ENCODE measurements at regions not wholly inside any gene's neighbourhood (a gene's known extent, or its start where the extent isn't known, plus 50 kb on each side); places are given as distances from the start of the nearest gene placed in this dataset.

GRCh38 chr6:78670156-78670555 lies 197.2 kb upstream of the IRAK1BP1 start:
- Histone ChIP-seq H4K20me1 (ENCODE audit: insufficient read depth, low read length) (no peaks in the 10 kb centered on the region), H4K5ac (ENCODE audit: low read depth, low read length) (no peak overlapping the region), H3K4ac (ENCODE audit: low read depth, low read length) (no peak overlapping the region), H4K91ac (ENCODE audit: insufficient read depth, low read depth, low read length) (no peak overlapping the region), H2AK9ac (replicated peaks; ENCODE audit: low read depth, low read length, poor library complexity) (no peak overlapping the region), H3K9me1 (ENCODE audit: insufficient read depth, low read length) (no peaks in the 10 kb centered on the region), H2BK15ac (ENCODE audit: low read depth, low read length) (no peak overlapping the region), H3K27ac (ENCODE audit: insufficient read depth, low read length) (no peak overlapping the region), H3K9me3 (ENCODE audit: control insufficient read depth, insufficient read depth, low read length) (no peaks in the 10 kb centered on the region), H3K18ac (ENCODE audit: low read depth, low read length) (no peak overlapping the region), H2AK5ac (ENCODE audit: low read depth, low read length) (no peak overlapping the region), H3K36me3 (ENCODE audit: control insufficient read depth, insufficient read depth, low read length) (no peaks in the 10 kb centered on the region), H3K23ac (ENCODE audit: low read depth, low read length) (no peak overlapping the region), H3K14ac (replicated peaks; ENCODE audit: low read depth, low read length) (no peak overlapping the region), H3K56ac (ENCODE audit: extremely low read depth, insufficient read depth, low read length) (no peak overlapping the region), H3K27me3 (ENCODE audit: control insufficient read depth, insufficient read depth, low read length) (no peaks in the 10 kb centered on the region), H2AFZ (replicated peaks; ENCODE audit: low read length, poor library complexity) (no peak overlapping the region), H3K4me1 (ENCODE audit: control insufficient read depth, insufficient read depth, low read length) (no peaks in the 10 kb centered on the region), H2BK20ac (ENCODE audit: low read depth, low read length) (no peak overlapping the region), H3K79me1 (ENCODE audit: low read depth in 1 of 2, low read length in 2 of 2) (no peaks in the 10 kb centered on the region), H2BK120ac (ENCODE audit: low read depth, low read length) (no peak overlapping the region), H4K8ac (ENCODE audit: low read depth in 2 of 2, low read length in 2 of 2) (no peak overlapping the region), H2BK5ac (ENCODE audit: low read depth, low read length, poor library complexity, severe bottlenecking) (no peak overlapping the region), H3K9ac (ENCODE audit: low read depth, low read length) (no peak overlapping the region), H3K4me3 (ENCODE audit: insufficient read depth, low read depth, low read length) (no peak overlapping the region), H3K4me2 (ENCODE audit: low read depth, low read length) (no peak overlapping the region)
- DNase-seq: no peak
- WGBS, 2 experiments (ENCODE audit: extremely low coverage in 2 of 2, insufficient read length in 1 of 2): no CpG with 5 or more reads among the region's 2 CpGs
- no peak for ATAC-seq (ENCODE audit: low read depth)
- CTCF ChIA-PET: no interaction called here
- in situ Hi-C loops (cut with MboI; ENCODE audit: low sequenced_read_pairs) (no loop called here), dilution Hi-C loops (cut with HindIII; ENCODE audit: low sequenced_read_pairs, unreplicated experiment) (no loop called here), intact Hi-C loops (cut with micrococcal nuclease) (no loop called here)
- POLR2A ChIA-PET (ENCODE audit: unreplicated experiment): no interaction called here
- TF ChIP-seq, protein P1, sequence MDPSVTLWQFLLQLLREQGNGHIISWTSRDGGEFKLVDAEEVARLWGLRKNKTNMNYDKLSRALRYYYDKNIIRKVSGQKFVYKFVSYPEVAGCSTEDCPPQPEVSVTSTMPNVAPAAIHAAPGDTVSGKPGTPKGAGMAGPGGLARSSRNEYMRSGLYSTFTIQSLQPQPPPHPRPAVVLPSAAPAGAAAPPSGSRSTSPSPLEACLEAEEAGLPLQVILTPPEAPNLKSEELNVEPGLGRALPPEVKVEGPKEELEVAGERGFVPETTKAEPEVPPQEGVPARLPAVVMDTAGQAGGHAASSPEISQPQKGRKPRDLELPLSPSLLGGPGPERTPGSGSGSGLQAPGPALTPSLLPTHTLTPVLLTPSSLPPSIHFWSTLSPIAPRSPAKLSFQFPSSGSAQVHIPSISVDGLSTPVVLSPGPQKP (IDR thresholded peaks at IDR 0.05; ENCODE audit: borderline replicate concordance, low read depth, low read length): no peak
- no peak for TF ChIP-seq SMC3 (IDR thresholded peaks at IDR 0.05; ENCODE audit: low read depth, low read length)
- no peak for TF ChIP-seq POLR2A (IDR thresholded peaks at IDR 0.05; ENCODE audit: low read depth, low read length)
- TF ChIP-seq CHD1 (IDR thresholded peaks at IDR 0.05; ENCODE audit: low read depth, low read length): no peak
- TF ChIP-seq, protein P2, sequence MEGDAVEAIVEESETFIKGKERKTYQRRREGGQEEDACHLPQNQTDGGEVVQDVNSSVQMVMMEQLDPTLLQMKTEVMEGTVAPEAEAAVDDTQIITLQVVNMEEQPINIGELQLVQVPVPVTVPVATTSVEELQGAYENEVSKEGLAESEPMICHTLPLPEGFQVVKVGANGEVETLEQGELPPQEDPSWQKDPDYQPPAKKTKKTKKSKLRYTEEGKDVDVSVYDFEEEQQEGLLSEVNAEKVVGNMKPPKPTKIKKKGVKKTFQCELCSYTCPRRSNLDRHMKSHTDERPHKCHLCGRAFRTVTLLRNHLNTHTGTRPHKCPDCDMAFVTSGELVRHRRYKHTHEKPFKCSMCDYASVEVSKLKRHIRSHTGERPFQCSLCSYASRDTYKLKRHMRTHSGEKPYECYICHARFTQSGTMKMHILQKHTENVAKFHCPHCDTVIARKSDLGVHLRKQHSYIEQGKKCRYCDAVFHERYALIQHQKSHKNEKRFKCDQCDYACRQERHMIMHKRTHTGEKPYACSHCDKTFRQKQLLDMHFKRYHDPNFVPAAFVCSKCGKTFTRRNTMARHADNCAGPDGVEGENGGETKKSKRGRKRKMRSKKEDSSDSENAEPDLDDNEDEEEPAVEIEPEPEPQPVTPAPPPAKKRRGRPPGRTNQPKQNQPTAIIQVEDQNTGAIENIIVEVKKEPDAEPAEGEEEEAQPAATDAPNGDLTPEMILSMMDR (conservative IDR thresholded peaks at IDR 0.05; ENCODE audit: low read depth, low read length): no peak
- no peak for TF ChIP-seq BHLHE40 (IDR thresholded peaks at IDR 0.05; ENCODE audit: low read depth, low read length)
- TF ChIP-seq MAFK (IDR thresholded peaks at IDR 0.05; ENCODE audit: low read depth, low read length): no peak
- no peak for TF ChIP-seq NFE2L2 (IDR thresholded peaks at IDR 0.05; ENCODE audit: low read depth, low read length)
- TF ChIP-seq CEBPB (IDR thresholded peaks at IDR 0.05; ENCODE audit: low read depth, low read length): no peak
- TF ChIP-seq MAZ (IDR thresholded peaks at IDR 0.05; ENCODE audit: borderline replicate concordance, low read depth, low read length): no peak
- no peak for TF ChIP-seq USF2 (IDR thresholded peaks at IDR 0.05; ENCODE audit: low read depth, low read length)
- no TSS peak for BruUV-seq (replicated peaks)

Measured in IMR-90 (cell line).